NT2/D1 (cell line): ENCODE measurements at regions not wholly inside any gene's neighbourhood (a gene's known extent, or its start where the extent isn't known, plus 50 kb on each side); places are given as distances from the start of the nearest gene placed in this dataset.

Experiments used
- SUZ12 ChIP-seq: IDR thresholded peaks from 2 replicates; pipeline ENCODE4 v1.6.1; 2011; ENCODE audit not compliant: insufficient read length, insufficient read depth; ENCODE audit errors: extremely low read depth
- YY1 ChIP-seq: IDR thresholded peaks from 2 replicates; pipeline ENCODE4 v1.6.1; 2011; ENCODE audit not compliant: insufficient read length, insufficient read depth

DNA sequence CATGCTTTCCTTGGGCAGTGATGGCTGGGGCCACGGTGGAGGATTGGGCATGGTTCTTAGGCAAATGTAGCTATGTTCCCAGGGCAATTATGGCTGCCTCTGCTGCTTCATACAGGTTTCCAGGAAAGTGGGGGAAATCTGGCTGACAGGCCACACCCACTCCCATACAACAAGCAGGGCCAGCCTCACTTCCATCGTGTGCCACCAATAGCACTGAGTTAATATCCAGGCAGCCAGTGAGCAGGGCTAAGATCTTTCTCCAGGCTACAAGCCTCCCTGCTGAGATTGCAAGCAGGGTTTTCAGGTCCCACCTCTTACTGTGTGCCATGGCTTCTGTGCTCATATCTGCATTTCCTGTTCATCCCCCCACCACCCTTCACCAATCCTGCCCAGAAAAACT, 1291.9 kb downstream of the SI start:
- TF ChIP-seq YY1 (no peak), SUZ12 (no peak)
